NCI-H2196 treated with DMSO at 0.1 percent for 48 hours (cell line): ENCODE measurements at regions not wholly inside any gene's neighbourhood (a gene's known extent, or its start where the extent isn't known, plus 50 kb on each side); places are given as distances from the start of the nearest gene placed in this dataset.
"Not testable (repeated sequence)": the region's sequence is repeated elsewhere in the genome, so short reads cannot be mapped to it uniquely, and the experiment has no call there.

Source experiments
- DNase-seq: peaks from one replicate; lab custom pipeline; 2025; ENCODE audit not compliant: unreplicated experiment; lab: John Stamatoyannopoulos, UW

DNA sequence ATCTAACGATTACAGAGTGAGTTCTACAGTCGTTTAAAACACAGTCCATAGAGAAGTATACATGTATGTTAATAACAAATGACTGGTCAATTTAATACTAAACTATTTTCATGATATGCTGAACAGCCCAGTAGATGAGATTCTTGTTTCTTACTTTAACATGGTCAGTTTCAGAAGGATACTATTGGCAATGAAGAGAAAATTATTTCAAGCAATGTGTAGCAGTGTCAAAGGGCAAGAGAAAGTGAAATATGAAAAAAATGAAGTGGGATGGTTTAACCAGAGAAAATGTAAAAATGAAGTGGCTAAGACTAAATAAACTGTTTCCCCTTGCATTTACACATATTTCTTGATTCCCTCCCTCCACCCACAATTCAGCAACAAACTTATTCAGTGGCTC, 192.1 kb upstream of the TTC14 start:
- no peak for DNase-seq

- DNase-seq, result no peak
These were observed 187.8 kb upstream of the TTC14 start for GRCh38 chr3:180414157-180414556.

DNA sequence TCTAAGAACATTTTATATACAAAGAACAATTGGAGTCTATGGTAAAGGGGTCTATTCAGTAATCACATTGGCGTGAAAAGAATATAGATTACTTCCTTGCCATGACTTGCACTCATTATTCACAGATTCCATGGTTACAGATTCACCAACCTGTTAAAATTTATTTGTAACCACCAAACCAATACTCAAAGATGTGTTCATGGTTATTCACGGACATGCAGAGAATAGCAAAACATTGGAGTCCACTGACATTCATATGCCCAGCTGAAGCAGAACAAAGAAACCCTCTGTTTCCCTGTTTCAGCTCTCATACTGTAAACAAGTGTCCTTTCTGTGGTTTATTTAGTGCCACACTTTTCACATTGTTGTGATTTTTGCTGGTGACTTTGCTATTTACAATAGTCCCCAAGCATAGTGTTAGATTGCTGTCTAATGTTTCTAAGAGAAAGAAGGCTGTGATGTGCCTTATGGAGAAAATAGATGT, 185.8 kb upstream of the TTC14 start:
- DNase-seq, result no peak

- DNase-seq, result no peak
These were observed 184.7 kb upstream of the TTC14 start for GRCh38 chr3:180417241-180417640.

GRCh38 chr3:180420016-180420415, 181.9 kb upstream of the TTC14 start:
- no peak for DNase-seq

DNA sequence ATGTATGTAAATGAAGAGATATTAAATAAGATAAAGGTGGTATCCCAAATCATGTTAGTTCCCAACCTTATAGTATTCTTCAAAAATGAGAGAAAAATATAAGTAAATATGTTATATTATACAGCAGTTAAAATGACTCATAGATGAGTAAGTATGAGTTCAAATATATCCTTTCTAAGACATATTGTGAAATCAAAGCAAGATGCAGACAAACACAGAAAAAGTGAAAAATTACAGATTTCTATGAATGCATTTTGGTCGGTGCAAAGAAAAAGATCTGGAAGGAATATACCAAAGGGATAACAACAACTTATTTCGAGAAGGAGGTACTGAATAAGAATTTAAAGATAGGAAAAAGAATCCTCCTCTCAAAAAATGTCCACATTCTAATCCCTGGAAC, 181.2 kb upstream of the TTC14 start:
- DNase-seq, result no peak

DNA sequence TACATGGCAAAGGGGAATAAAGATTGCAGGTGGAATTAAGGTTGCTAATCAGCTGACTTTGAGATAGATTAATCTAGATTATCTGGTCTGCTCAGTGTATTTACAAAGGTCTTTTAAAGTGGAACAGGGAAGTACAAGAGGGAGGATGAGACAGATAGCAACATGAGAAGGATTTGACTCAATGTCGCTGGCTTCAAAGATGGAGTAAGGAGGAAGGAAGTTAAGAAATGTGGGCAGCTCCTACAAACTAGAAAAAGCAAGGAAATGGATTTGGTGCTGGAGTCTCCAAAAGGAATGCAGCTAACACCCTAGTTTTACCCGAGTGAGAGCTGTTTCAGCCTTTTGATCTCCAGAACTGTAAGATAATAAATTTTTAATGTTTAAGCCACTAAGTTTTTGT, 180.7 kb upstream of the TTC14 start:
- DNase-seq, result no peak

DNA sequence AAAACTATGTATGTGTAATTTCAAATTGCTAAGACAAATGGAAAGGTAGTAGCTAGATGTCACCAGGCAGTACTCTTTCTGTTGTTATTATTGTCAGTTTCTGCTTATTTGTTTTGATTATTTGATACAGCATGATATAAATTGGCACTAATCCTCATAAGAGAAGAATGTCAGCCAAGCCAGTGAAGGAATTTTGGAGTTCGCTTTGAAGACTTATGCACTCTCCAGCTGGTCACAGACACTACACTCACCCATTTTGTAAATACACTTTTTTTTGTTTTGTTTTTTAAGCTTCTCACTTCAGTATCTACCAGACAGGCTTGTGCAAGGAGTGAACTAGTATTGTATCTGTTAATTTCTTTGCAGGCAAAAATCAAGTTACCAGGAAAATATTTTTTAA, 180.2 kb upstream of the TTC14 start:
- no peak for DNase-seq

DNA sequence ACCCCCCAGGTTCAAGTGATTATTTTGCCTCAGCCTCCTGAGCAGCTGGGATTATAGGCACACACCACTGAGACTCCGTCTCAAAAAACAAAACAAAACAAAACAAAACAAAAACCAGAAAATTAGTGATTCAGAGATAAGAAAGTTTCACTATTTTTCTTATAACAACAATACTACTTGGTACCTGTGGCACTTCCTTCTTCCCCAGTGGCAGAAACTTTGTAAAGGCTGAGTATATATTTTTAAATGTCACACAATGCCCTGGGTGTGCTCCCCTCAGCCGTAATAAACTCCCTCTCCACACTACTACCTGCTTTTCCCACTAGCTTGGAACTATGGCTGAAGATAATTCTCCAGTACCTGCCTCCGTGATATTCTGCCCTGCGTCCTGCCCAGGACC, 177.7 kb upstream of the TTC14 start:
- not testable (repeated sequence) for DNase-seq

DNA sequence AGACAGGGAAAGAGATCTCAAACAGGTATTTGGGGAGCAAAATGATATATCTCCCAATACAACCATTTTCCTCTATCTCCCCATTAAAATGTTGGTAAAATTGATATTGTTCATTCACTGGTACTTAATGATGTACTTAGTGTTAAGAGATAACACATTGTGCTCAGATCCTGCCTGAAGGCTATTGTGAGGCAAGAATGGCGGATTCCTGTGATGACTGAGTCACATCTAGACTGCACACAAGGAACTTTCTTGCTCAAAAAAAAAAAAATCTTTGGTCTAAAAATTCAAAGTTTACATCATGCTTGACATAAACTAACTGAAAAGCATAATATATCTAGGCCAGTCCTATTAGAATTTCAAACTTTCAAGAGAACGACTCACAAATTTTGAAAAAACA, 171.1 kb upstream of the TTC14 start:
- DNase-seq, result no peak

DNA sequence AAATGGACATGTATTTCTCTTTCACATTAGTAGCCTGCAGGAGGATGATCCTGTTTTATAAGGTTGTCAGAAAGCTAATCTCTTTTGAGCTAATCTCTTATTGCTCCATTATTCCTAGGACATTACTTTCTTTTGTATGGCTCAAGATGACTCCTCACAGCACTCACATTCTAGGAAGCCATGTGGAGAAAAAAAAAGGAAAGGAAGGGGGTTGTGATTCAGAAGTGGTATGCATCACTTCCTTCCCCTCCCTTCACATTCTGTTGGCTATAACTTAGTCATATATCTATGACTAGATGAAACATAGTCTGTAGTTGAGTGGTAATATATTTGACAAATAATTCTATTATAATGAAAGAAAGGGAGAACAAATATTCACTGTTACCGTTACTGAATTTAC, 168.8 kb upstream of the TTC14 start:
- DNase-seq, result no peak

- no peak for DNase-seq
These were observed 154.8 kb upstream of the TTC14 start for GRCh38 chr3:180447136-180447535.

DNA sequence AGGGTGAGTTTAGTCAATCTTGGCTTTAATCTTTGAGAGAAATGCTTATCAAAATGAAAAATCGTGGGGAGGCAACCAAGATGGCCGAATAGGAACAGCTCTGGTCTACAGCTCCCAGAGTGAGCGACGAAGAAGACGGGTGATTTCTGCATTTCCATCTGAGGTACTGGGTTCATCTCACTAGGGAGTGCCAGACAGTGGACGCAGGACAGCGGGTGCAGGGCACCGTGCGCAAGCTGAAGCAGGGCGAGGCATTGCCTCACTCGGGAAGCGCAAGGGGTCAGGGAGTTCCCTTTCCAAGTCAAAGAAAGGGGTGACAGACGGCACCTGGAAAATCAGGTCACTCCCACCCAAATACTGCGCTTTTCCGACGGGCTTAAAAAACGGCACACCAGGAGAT, 153.6 kb upstream of the TTC14 start:
- not testable (repeated sequence) for DNase-seq

DNA sequence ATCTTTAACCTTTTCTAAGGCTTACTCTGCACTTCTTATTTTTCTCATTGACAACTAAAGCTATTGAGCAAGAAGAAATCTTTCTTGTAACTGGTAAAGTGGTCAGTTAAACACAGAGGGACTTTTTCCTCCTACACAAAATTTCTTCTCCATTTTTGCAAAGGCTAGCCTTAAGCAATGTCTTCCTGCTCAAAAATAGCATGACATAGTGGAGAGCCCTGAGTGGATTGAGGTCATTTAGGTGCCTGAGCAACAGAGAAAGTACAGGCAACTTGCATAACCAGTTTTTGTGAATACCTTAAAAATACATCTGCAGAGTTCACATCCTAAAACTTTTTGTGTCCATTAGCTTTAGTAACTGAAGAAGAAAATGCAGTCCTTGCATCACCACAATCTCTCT, 144.7 kb upstream of the TTC14 start:
- no peak for DNase-seq

- no peak for DNase-seq
These were observed 135.5 kb upstream of the TTC14 start for GRCh38 chr3:180466401-180467011.

DNA sequence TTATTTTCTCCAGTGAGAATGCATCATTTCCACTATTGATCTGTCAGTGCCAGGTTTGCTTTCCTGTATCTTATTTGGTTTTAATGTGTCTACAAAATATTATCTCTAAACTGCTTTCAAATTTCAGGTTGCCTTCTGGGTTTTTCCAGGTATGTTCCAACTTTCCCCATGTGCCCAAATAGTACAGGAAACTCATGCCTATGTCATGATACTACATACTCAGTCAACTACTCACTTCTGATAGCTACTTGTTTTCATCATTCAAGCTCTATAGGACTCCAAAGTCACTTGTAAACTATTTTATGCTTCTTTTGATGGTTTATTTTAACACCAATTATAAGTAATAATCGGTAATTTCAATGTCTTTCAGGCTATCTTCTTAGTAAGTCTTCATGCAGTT, 134.8 kb upstream of the TTC14 start:
- DNase-seq, result no peak

DNA sequence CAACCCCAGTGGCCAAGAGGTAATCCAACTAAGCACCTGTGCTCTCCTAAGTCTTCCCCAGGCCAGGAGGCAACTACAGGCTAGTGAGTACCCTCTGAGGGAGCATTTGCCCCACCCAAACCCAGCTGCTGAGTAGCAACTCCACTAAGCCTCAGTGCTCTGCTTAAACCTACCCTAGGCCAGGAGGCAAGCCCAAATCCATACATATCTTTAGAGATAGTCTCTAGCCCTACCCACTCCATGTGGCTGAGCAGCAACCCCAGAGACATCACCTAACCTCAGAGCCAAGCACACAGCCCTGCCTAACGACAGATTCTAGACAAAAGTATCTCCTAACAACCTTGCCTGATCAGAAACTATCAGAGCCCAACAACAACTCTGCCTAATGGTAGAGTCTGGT, 132.8 kb upstream of the TTC14 start:
- no peak for DNase-seq

- DNase-seq, result no peak
These were observed 123.3 kb upstream of the TTC14 start for GRCh38 chr3:180478695-180479094.

DNA sequence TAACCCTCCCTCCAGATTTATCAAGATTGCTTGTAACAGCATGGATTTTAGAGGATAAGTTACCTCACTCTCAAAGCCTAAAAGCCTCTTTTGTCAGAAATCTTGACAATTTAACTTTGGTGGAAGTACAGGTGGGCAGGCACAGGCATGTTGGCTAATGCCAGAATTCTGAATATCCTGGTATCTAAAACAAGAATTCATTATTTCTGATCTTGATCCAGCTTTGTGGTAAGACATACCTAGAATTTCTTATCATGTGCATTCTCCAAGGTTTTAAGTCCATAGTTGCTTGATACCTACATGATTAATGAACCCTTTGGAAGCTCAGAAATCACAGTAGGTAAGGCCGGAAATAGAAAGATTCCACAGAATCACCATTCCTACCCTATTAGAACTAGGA, 109.9 kb upstream of the TTC14 start:
- DNase-seq, result no peak

GRCh38 chr3:180496995-180497394, 105.0 kb upstream of the TTC14 start:
- no peak for DNase-seq

DNA sequence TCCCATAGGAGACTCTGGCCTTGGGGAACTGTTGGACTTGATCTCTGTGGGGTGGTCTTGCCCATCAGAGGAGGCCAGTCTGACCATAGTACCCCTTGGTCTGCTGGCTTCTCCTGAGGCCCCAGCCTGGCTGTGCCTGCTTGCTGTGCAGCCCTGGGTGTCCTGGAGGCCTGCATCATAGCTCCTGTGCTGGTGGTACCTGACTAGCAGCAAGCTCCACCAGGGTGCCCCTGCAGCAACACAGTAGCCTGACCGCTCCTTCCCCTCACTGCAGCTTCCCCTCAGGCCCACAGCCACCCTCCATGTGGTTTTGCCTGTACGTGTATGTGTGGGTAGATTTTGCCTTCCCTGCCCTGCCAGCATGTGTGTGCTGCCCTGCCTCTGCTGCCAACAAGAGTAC, 85.6 kb upstream of the TTC14 start:
- no peak for DNase-seq

GRCh38 chr3:180523040-180523439, 78.9 kb upstream of the TTC14 start:
- no peak for DNase-seq

- no peak for DNase-seq
These were observed 73.1 kb upstream of the TTC14 start for GRCh38 chr3:180528843-180529242.

GRCh38 chr3:180529778-180530177, 72.2 kb upstream of the TTC14 start:
- no peak for DNase-seq
